Fibroblast of lung (primary cell): ENCODE measurements at regions not wholly inside any gene's neighbourhood (a gene's known extent, or its start where the extent isn't known, plus 50 kb on each side); places are given as distances from the start of the nearest gene placed in this dataset.

Experiments
- EZH2 ChIP-seq: IDR thresholded peaks from 2 replicates; pipeline ENCODE4 v1.5.1; 2012; ENCODE audit warnings: low read length, control low read depth, mild to moderate bottlenecking; ENCODE audit errors: missing control alignments
- TF ChIP-seq, protein P1 (sequence below), 2 donors: IDR thresholded peaks in 1 of 2; conservative IDR thresholded peaks in 1 of 2; 1 replicate in 1 of 2; 2 replicates in 1 of 2; pipeline ENCODE4 v1.5.1; 2011 to 2012; ENCODE audit warnings: low read length in 2 of 2, control low read depth in 1 of 2, inconsistent platforms in 1 of 2, low read depth in 1 of 2, mild to moderate bottlenecking in 1 of 2

DNA sequence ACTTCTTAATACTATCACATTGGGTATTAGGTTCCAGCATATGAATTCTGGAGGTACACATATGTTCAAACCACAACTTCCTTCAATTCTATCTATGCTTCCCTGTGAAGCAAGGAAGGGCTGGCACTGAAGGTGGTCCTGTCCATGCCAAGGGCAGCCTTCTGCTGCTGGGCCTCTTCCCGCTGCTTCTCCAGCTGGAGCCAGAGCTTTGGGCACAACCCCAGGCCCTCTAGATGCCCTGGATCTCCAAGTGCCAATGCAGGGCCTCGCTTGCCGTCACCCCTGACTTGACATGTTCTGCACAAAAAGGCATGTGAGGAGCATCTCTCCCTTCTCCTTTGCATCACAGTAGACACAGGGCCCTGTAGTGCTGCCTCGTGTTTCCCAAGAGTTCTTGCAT lies 62.6 kb downstream of the STYXL2 start:
- TF ChIP-seq, protein P1, sequence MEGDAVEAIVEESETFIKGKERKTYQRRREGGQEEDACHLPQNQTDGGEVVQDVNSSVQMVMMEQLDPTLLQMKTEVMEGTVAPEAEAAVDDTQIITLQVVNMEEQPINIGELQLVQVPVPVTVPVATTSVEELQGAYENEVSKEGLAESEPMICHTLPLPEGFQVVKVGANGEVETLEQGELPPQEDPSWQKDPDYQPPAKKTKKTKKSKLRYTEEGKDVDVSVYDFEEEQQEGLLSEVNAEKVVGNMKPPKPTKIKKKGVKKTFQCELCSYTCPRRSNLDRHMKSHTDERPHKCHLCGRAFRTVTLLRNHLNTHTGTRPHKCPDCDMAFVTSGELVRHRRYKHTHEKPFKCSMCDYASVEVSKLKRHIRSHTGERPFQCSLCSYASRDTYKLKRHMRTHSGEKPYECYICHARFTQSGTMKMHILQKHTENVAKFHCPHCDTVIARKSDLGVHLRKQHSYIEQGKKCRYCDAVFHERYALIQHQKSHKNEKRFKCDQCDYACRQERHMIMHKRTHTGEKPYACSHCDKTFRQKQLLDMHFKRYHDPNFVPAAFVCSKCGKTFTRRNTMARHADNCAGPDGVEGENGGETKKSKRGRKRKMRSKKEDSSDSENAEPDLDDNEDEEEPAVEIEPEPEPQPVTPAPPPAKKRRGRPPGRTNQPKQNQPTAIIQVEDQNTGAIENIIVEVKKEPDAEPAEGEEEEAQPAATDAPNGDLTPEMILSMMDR (conservative IDR thresholded peaks at IDR 0.05 in 1 of 2, IDR thresholded peaks at IDR 0.05 in 1 of 2; ENCODE audit: low read depth in 1 of 2, low read length in 2 of 2) = no peak
- no peak for TF ChIP-seq EZH2
